GOT3 (cell line): ENCODE measurements at regions not wholly inside any gene's neighbourhood (a gene's known extent, or its start where the extent isn't known, plus 50 kb on each side); places are given as distances from the start of the nearest gene placed in this dataset.
"Not testable (repeated sequence)": the region's sequence is repeated elsewhere in the genome, so short reads cannot be mapped to it uniquely, and the experiment has no call there.

Experiments
- DNase-seq: peaks from one replicate; lab custom pipeline; 2025; ENCODE audit warnings: mixed read lengths; lab: John Stamatoyannopoulos, UW

- no peak for DNase-seq
Observed at GRCh38 chr20:12201289-12201991, 283.7 kb downstream of the BTBD3 start.

DNA sequence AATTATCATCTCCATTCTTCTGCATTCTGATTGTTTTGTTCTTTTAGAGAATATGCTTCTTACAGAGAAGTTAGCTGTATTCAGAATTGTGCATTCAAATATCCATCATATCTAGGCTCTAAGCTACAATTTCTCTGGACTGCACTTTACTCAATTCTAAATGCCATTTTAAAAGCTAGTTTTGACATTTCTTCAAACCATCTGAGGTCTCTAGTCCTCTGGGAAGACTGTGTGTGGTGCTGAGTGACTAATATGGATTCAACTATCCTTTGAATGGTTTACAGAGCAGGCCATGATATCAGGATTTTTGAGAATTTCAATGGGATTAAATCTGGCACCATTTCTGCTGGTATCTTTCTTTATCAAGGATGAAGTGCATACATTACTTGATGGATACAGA is 285.7 kb downstream of the BTBD3 start:
- no peak for DNase-seq

DNA sequence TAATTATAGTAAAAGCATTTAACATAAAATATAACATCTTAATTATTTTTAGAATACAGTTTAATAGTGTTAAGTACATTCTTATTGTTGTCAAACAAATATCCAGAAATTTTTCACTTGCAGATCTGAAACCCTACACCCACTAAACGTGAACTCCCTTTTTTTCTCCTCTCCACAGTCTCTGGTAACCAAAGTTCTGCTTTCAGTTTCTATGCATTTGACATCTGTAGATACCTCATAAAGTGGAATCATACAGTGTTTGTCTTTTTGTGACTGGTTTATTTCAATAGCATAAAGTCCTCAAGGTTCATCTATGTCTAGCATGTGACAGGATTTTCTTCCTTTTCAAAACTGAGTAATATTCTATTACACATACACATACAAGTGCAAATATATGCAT is 286.3 kb downstream of the BTBD3 start:
- DNase-seq = no peak

- no peak for DNase-seq
Observed at GRCh38 chr20:12207875-12208274, 290.2 kb downstream of the BTBD3 start.

GRCh38 chr20:12210591-12210990 is 292.9 kb downstream of the BTBD3 start:
- DNase-seq = no peak

- DNase-seq = no peak
Observed at GRCh38 chr20:12211361-12211760, 293.7 kb downstream of the BTBD3 start.

- no peak for DNase-seq
Observed at GRCh38 chr20:12217382-12217781, 299.7 kb downstream of the BTBD3 start.

GRCh38 chr20:12219798-12220197 is 302.1 kb downstream of the BTBD3 start:
- no peak for DNase-seq

GRCh38 chr20:12223057-12223456 is 305.4 kb downstream of the BTBD3 start:
- DNase-seq = no peak

- DNase-seq = no peak
Observed at GRCh38 chr20:12225898-12226297, 308.2 kb downstream of the BTBD3 start.

GRCh38 chr20:12229891-12230290 is 312.2 kb downstream of the BTBD3 start:
- DNase-seq = no peak

GRCh38 chr20:12237772-12238171 is 320.1 kb downstream of the BTBD3 start:
- DNase-seq = no peak

DNA sequence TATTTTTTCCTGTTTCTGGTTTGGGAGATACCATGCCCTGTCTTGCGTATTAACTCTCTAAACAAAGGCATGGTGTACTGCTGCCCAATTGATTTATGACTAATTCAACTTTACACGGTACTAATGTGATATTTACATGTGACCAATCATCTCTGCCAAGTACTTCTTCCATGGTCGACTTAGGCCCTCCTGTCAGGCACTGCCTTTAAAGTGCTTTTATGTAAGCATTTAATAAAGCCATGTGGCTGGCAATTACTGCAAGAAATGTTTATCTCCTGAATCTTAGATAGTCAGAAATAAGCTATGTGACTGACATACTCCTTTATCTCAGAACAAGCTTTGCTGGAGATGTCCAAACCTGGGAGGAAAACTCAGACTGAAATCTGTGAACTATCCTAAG is 323.4 kb downstream of the BTBD3 start:
- DNase-seq = no peak

DNA sequence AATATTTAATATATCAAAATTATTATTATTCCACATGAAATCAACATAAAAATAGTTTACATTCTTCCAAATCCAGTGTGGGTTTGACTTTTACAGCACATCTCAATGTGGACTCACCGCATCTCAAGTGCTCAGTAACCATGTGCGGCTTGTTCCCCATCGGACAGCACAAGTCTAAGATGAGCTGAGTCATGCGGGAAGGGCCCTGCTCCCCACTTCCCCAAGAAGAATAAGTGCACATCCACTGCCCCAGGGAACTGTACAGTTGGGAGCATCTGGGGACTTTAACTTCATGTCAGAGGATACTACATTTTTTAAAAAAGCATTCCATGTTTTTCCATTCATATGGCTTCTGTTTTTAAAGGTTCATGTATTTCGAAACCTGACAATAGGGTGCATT is 325.6 kb downstream of the BTBD3 start:
- no peak for DNase-seq

GRCh38 chr20:12248481-12248880 is 330.8 kb downstream of the BTBD3 start:
- DNase-seq = no peak

DNA sequence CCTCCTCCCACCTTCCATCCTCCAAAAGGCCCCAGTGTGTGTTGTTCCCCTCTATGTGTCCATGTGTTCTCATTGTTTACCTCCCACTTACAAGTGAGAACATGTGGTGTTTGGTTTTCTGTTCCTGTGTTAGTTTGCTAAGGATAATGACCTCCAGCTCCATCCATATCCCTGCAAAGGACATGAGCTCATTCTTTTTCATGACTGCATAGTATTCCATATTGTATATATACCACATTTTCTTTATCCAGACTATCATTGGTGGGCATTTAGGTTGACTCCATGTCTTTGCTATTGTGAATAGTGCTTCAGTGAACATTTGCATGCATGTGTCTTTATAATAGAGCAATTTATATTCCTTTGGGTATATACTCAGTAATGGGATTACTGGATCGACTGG is 333.0 kb downstream of the BTBD3 start:
- not testable (repeated sequence) for DNase-seq

DNA sequence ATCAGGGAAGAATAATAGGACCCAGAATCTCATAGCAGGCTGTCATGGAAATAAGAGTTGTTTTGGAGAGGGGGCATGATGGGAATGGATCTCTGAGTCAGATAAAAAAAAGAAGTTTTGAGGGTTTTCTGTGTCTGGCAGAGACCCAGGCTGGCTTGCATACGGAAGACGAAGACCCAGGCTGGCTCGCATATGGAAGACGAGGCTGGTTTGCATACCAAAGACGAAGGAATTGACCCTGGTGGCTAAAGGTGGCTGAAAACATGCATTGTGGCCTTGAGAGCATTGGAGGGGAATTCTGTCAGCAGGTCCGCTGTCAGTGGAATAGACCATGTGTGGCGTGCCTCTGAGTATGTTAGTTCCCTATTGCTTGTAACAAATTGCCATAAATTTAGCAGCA is 335.1 kb downstream of the BTBD3 start:
- no peak for DNase-seq

GRCh38 chr20:12255461-12255970 is 337.8 kb downstream of the BTBD3 start:
- no peak for DNase-seq

GRCh38 chr20:12256806-12257205 is 339.1 kb downstream of the BTBD3 start:
- DNase-seq = no peak

GRCh38 chr20:12262747-12263146 is 345.1 kb downstream of the BTBD3 start:
- DNase-seq = no peak

GRCh38 chr20:12264711-12265110 is 347.0 kb downstream of the BTBD3 start:
- no peak for DNase-seq

GRCh38 chr20:12265662-12266061 is 348.0 kb downstream of the BTBD3 start:
- no peak for DNase-seq

- no peak for DNase-seq
Observed at GRCh38 chr20:12269579-12269978, 351.9 kb downstream of the BTBD3 start.

DNA sequence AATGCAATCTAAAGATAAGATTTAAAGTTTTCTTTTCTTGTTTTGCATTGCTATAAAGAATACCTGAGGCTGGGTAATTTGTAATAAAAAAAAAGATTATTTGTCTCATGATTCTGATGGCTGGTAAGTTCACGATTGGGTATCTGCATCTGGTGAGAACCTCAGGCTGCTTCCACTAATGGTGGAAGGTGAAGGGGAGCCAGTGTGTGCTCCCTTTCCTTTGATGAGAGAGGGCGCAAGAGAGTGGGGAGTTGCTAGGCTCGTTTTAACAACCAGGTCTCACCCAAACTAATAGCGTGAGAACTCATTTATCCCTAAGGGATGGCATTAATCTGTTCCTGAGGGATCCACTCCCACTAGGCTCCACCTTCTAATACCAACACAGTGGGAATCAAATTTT is 353.2 kb downstream of the BTBD3 start:
- no peak for DNase-seq
